T-helper 2 cell treated with Interferon-gamma antibody and Interleukin-4, amounts not matched to agents 100 ng/mL and 5 ng/mL, for 36 hours (primary cell): ENCODE measurements at regions not wholly inside any gene's neighbourhood (a gene's known extent, or its start where the extent isn't known, plus 50 kb on each side); places are given as distances from the start of the nearest gene placed in this dataset.
"Not testable (repeated sequence)": the region's sequence is repeated elsewhere in the genome, so short reads cannot be mapped to it uniquely, and the experiment has no call there.

Experiments used
- intact Hi-C: fragments of 100-400 bp; cut with micrococcal nuclease; formaldehyde crosslinking; loops from one replicate; pipeline ENCODE4 v1.15.1; 2023

- intact Hi-C loops, result no loop called here
Observed at GRCh38 chr9:106482733-106483132, 380.2 kb upstream of the ZNF462 start.

DNA sequence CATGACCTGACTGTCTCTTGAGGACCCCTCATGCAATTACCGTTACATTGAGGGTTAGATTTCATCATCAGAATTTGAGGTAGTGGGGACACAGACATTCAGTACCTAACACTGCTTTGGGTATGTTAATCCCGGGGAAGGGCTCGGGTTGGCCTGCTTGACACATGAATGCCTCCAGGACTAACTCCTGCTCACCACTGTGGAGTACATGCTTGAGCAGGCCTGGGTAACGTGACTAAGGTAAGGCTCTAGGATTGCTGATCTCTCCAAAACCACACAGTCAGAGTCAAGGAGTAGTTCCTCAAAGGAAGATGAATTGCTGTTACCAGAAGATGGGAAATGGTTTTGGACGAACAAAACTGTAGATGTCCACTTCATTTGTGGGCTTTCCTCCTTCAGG lies 376.3 kb upstream of the ZNF462 start:
- intact Hi-C loops, result no loop called here

GRCh38 chr9:106487266-106487665 lies 375.7 kb upstream of the ZNF462 start:
- intact Hi-C loops, result no loop called here

DNA sequence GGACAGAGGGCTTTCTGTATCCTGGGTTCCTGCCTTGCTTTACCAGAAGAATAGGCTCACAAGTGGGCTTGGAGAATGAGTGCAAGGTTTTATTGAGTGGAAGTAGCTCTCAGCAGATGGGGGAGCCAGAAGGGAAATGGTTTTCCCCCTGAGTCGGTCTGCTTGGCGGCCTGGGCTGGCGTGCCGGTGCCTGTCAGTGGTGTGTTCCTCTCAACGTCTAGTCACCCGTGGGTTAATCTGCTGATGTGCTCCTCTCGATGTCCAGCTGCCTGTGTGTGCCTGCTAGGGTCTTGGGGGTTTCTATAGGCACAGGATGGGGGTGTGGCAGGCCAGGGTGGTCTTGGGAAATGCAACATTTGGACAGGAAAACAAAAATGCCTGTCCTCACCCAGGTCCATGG lies 370.8 kb upstream of the ZNF462 start:
- intact Hi-C loops, result not testable (repeated sequence)

DNA sequence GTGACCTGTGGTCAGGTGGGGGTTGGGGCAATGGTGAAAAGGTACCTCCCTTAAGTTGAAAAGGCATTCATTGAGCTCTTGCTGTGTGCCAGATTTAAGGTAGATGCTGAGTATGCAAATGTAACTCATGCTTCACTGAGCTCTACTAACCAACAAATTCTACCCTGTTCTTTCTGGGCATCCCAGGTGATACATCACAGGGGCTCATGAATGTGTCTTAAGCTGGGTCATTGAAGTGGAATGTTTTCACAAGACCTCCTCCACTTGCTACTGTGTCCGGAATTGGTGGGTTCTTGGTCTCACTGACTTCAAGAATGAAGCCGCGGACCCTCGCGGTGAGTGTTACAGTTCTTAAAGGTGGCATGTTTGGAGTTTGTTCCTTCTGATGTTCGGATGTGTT lies 362.8 kb upstream of the ZNF462 start:
- intact Hi-C loops, result no loop called here

DNA sequence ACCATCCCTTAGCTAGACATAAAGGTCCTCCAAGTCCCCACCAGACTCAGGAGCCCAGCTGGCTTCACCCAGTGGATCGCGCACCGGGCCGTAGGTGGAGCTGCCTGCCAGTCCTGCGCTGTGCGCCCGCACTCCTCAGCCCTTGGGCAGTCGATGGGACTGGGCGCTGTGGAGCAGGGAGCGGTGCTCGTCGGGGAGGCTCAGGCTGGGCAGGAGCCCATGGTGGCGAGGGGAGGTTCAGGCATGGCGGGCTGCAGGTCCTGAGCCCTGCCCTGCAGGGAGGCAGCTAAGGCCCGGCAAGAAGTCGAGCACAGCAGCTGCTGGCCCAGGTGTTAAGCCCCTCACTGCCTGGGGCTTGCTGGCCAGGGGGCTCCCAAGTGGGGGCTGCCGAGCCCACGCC lies 361.8 kb upstream of the ZNF462 start:
- intact Hi-C loops, result not testable (repeated sequence)

GRCh38 chr9:106502930-106503329 lies 360.0 kb upstream of the ZNF462 start:
- intact Hi-C loops, result no loop called here

GRCh38 chr9:106503759-106504158 lies 359.2 kb upstream of the ZNF462 start:
- intact Hi-C loops, result no loop called here

DNA sequence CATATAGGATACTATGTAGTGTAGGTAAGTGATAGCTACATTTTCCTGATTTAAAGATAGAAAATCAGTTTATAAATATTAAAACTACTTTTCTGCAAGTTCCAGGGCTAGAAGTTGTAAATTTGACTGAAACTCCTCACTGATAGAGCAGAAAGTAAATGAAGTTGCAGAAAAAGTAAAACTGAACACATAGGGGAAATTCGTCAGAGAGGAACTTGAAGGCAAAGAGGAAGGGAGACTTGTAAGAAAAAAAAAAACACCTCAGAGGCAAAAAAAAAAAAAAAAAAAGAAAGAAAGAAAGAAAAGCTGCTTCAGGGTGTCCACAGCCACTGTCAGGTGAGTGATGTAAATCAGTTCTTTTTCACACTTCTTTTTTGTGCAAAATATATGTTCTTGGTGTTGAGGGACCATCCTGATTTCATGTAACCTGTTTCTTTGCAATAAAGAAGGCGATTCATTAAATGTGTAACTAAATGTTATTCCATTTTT lies 336.2 kb upstream of the ZNF462 start:
- intact Hi-C loops, result no loop called here

- intact Hi-C loops, result no loop called here
Observed at GRCh38 chr9:106528158-106528557, 334.8 kb upstream of the ZNF462 start.

GRCh38 chr9:106529616-106530015 lies 333.4 kb upstream of the ZNF462 start:
- intact Hi-C loops, result no loop called here

DNA sequence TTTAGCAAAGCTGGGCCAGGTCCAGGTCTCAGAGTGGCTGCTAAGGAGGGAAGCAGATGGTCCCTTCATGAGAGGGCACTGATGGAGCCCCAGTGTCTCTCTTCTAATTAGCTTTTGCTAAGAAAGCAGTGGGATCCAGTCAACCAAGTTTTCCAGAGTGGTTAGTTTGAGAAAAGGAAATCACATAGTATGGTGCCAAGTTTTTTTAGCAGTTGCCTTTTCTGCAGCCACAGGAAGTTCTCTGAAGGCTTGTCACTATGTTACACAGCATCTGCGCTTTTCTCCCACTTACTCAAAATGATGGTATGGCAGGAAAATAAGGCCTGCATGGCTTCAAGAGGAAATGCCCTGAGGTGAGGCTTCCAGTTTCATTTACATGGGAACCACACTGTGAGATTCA lies 331.5 kb upstream of the ZNF462 start:
- intact Hi-C loops, result no loop called here

DNA sequence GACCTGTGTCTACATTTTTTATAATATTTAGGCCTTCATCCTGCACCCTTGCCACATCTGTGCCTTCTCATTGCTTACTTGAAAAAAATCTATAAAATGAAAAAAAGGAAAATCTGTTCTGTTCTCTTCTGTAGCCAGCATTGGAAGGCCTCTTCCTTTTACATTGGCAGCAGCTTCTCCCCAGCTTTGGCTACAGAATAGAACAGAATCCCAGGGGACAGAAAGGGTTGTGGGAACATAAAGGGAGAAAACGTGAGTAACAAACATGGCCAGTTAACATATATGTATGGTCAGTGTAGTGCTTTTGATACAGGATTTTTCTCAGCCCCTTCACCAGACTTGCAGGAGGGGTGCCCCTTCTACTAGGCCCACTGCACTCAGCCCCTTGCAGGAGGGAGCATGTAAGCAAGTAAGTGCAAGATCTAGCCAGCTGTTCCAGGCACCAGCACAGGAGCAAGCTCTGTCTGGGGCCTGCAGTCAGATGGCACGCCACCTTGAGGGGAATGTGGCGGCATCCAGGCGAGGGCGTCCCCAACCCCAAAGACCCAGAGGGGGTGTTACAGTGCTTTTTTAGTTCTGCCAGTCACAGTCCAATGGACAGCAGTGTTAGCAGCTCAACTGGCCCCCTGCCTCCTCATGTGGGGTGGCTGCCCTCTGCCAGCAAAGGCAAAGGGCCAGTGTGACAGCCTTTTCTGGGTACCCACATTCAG lies 330.5 kb upstream of the ZNF462 start:
- intact Hi-C loops, result no loop called here

DNA sequence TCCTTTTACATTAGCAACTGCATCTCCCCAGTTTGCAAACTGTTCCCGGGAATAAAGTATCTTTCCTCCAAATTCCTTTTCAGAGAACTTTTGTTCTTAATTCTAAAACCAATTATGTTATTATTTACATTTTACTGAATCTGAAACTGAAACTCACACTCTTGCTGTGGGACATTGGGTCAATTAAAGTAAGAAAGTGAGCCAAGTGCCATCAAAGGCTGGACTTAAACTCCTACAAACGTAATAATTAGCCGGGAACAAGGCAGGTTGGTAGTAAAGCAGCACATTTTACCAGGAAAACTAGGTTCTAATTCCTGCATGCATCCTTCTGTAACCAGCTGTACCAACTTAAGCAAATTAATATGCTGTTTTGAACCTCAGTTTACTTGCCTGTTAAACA lies 328.2 kb upstream of the ZNF462 start:
- intact Hi-C loops, result no loop called here

- intact Hi-C loops, result no loop called here
Observed at GRCh38 chr9:106535439-106535838, 327.5 kb upstream of the ZNF462 start.

DNA sequence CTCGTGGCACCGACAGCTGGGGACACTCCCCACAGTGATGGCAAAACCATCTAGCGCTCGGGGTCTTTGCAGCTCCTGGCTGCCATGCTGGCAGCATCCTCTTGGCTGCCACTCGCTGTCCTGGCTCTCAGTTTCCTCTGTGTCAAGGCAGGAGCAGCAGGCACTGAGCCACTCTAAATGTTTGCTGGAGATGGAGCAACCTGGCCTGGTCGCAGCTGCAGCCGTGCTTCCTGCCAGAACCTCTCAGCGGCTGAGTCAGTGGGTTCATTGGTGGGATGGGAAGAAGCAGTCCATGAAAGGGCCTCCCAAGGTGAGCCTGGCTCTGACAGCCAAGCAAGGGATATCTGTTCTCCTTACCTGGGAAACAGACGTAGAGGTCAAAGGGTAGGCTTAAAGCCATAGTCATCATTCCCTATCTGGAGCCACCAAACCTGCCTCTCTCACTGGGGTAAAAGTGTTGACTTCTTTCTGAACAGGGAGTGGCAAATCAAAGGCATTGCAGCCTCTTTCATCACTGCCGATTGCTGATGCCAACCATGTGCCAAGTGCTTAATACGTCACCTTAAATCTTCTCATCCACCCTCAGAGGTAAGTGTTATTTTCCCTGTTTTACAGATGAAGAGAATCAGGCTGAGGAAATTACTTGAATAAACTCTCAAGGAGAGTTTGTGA lies 304.8 kb upstream of the ZNF462 start:
- intact Hi-C loops, result no loop called here

- intact Hi-C loops, result no loop called here
Observed at GRCh38 chr9:106560540-106560939, 302.4 kb upstream of the ZNF462 start.

- intact Hi-C loops, result no loop called here
Observed at GRCh38 chr9:106575823-106576222, 287.1 kb upstream of the ZNF462 start.

GRCh38 chr9:106576232-106576760 lies 286.7 kb upstream of the ZNF462 start:
- intact Hi-C loops, result no loop called here

GRCh38 chr9:106577121-106577520 lies 285.8 kb upstream of the ZNF462 start:
- intact Hi-C loops, result no loop called here

GRCh38 chr9:106580546-106580945 lies 282.4 kb upstream of the ZNF462 start:
- intact Hi-C loops, result no loop called here

DNA sequence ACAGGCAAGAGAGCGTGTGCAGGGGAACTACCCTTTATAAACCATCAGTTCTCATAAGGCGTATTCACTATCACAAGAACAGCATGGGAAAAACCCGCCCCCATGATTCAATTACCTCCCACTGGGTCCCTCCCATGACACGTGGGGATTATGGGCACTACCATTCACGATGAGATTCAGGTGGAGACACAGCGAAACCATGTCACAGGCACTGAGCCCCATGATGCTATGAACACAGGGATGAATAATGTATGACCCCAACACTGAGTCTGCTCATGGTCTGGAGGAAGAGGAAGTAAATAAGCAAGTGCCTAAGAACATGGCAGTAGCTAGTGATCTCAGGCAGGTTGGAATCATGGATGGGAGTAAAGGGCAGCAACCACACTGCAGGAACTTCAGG lies 281.0 kb upstream of the ZNF462 start:
- intact Hi-C loops, result no loop called here

GRCh38 chr9:106583751-106584150 lies 279.2 kb upstream of the ZNF462 start:
- intact Hi-C loops, result no loop called here
